ENCODE measurements at regions not wholly inside any gene's neighbourhood (a gene's known extent, or its start where the extent isn't known, plus 50 kb on each side); places are given as distances from the start of the nearest gene placed in this dataset.
A peak's percentile ranks its signal among the peaks of the same experiment; 100 is the strongest.

- TF ChIP-seq EZH2 (IDR thresholded peaks at IDR 0.05) (no peak), ZFX (IDR thresholded peaks at IDR 0.05) (no peak)
Measured at GRCh38 chr1:234870020-234870981, 258.3 kb downstream of the TOMM20 start (continued).

- no TSS peak for BruUV-seq (replicated peaks)
- no peak for TF ChIP-seq FOSL1 (IDR thresholded peaks at IDR 0.05; ENCODE audit: low read depth)
- TF ChIP-seq SP1 (IDR thresholded peaks at IDR 0.05; ENCODE audit: low read depth) = no peak
- no peak for TF ChIP-seq CBX3 (IDR thresholded peaks at IDR 0.05; ENCODE audit: low read depth)
- TF ChIP-seq RAD21 (IDR thresholded peaks at IDR 0.05; ENCODE audit: low read depth) = no peak
- no peak for TF ChIP-seq SIN3A (IDR thresholded peaks at IDR 0.05; ENCODE audit: low read depth)
- TF ChIP-seq TCF7L2 (IDR thresholded peaks at IDR 0.05; ENCODE audit: borderline replicate concordance, extremely low read depth, insufficient read depth, insufficient read length) = no peak
- no peak for TF ChIP-seq CEBPB (IDR thresholded peaks at IDR 0.05; ENCODE audit: low read depth)
- no peak for TF ChIP-seq EZH2 (IDR thresholded peaks at IDR 0.05)
- no peak for TF ChIP-seq ELF1 (IDR thresholded peaks at IDR 0.05; ENCODE audit: borderline replicate concordance, low read depth)
- no peak for TF ChIP-seq ZBTB33 (IDR thresholded peaks at IDR 0.05; ENCODE audit: extremely low read depth, insufficient replicate concordance, low read length)
Measured at GRCh38 chr1:234869182-234870019, 259.2 kb downstream of the TOMM20 start.

More at GRCh38 chr1:234869182-234870019, 259.2 kb downstream of the TOMM20 start:
- ChIA-PET POLR2A (no interaction called here), RAD21 (ENCODE audit: low non-redundant PET in 1 of 2, low total read pairs in 2 of 2, uncharacterized antibody in 2 of 2, unreplicated experiment in 2 of 2) (no interaction called here), CTCF (no interaction called here)
- intact Hi-C loops (cut with micrococcal nuclease) = loop anchor here (5.0 to 10.0 kb wide), 3 partner anchors 125 to 267 kb away; no protein-coding TSS in a partner anchor
- no peak overlapping the region for H3K27ac ChIP-seq (ENCODE audit: low read depth, low read length)
- no peaks in the 10 kb centered on the region for H3K27me3 ChIP-seq (ENCODE audit: insufficient read depth, low read length)
- H3K9me2 ChIP-seq (ENCODE audit: insufficient read depth) = no peaks in the 10 kb centered on the region
- DNase-seq (ENCODE audit: low read depth, low spot score) (no peak), ATAC-seq (peak; percentile 34)
- no peaks in the 10 kb centered on the region for H4K20me1 ChIP-seq (ENCODE audit: insufficient read depth)
- no peaks in the 10 kb centered on the region for H3K36me3 ChIP-seq (ENCODE audit: control insufficient read depth in 1 of 2, insufficient read depth in 2 of 2, low read length in 2 of 2)
- H3K4me1 ChIP-seq (ENCODE audit: control insufficient read depth in 1 of 2, insufficient read depth in 2 of 2, low read length in 2 of 2) = peaks cover 5 to 27% of the 10 kb centered on the region in 2 experiments; a peak in 3 of 4 replicates
- no peaks in the 10 kb centered on the region for H3K79me2 ChIP-seq (ENCODE audit: insufficient read depth, low read length)
- no peak overlapping the region for H3K9ac ChIP-seq (ENCODE audit: low read length)
- H3K4me2 ChIP-seq (ENCODE audit: low read length) = no peak overlapping the region
- no peak overlapping the region for H2AFZ ChIP-seq (ENCODE audit: low read depth, low read length, poor library complexity, severe bottlenecking)
- H3K4me3 ChIP-seq (replicated peaks in 1 of 2; ENCODE audit: low read depth in 1 of 2, low read length in 2 of 2) = no peak overlapping the region
- peaks cover 0 to 4% of the 10 kb centered on the region in 2 experiments; a peak in 1 of 4 replicates for H3K9me3 ChIP-seq (ENCODE audit: control insufficient read depth in 1 of 2, insufficient read depth in 1 of 2, low read depth in 1 of 2, low read length in 2 of 2)
